HG02571 (cell line): ENCODE measurements at regions not wholly inside any gene's neighbourhood (a gene's known extent, or its start where the extent isn't known, plus 50 kb on each side); places are given as distances from the start of the nearest gene placed in this dataset.

Experiments used
- ATAC-seq: cut with Tn5 transposase; IDR thresholded peaks from one replicate; pipeline ENCODE4 v1.9.1; 2021; ENCODE audit warnings: mild to moderate bottlenecking, moderate library complexity; ENCODE audit not compliant: unreplicated experiment

- ATAC-seq, result no peak
Measured at GRCh38 chr17:55635253-55635914, 87.3 kb downstream of the TMEM100 start.

GRCh38 chr17:55634702-55635101 lies 88.0 kb downstream of the TMEM100 start:
- no peak for ATAC-seq

GRCh38 chr17:55632893-55633292 lies 89.8 kb downstream of the TMEM100 start:
- ATAC-seq, result no peak

DNA sequence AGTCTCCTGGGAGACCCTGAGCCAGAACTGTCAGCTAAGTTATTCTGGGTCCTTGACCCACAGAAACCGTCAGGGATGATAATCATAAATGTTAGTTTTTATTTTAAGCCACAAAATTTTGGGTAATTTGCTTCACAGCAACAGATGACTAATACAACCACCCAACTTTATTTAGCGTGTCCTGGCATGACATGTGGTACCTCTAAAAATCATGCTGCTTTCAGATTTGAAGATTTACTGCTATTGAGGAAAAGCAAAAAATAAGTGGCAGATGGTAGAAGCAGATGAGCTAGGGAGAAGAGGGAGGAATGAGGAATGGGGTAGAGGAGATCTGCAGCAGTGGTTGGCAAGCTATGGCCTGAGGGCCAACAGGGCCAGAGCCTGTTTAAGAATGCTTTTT lies 90.4 kb downstream of the TMEM100 start:
- ATAC-seq, result no peak

- no peak for ATAC-seq
Measured at GRCh38 chr17:55629995-55630394, 92.7 kb downstream of the TMEM100 start.

DNA sequence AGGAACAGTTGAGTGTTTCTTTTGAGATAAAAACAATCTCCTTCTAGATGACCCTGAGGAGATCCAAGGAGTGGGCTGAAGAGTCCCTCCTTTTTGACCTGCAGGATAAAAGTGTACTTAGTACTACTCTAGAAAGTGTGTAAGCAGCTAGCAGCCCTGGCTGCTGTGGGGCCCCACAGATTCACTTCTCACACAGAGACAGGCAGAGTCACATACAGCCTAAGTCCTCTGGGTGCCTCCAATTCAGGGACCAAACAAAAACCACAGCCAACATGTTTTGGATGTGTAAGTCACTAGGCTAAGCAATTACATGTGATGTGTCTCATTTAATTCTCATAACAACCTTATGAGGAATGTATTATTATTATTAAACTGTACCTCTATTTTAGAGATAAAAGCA lies 97.1 kb downstream of the TMEM100 start:
- ATAC-seq, result peak; percentile 74

- ATAC-seq, result peak; percentile 48
Measured at GRCh38 chr17:55624772-55625433, 97.8 kb downstream of the TMEM100 start.

DNA sequence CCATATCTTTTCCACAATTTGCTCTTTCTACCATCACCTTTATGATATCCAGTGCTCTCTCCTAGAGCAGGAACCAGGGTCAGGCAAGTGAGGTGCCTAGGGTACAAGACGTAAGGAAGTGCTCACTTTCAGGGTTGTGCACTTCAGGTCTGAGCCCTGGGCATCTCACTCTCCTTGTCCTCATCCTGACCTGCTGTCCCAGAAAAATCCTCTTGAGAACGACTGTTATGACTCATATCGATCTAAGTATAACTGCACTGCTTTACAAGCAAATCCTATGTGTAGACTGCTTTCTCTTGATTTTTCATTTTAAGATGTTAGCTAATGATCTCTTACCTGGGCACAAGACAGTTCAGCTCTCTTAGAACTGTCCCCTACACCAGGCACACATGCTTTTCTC lies 100.1 kb downstream of the TMEM100 start:
- ATAC-seq, result no peak

DNA sequence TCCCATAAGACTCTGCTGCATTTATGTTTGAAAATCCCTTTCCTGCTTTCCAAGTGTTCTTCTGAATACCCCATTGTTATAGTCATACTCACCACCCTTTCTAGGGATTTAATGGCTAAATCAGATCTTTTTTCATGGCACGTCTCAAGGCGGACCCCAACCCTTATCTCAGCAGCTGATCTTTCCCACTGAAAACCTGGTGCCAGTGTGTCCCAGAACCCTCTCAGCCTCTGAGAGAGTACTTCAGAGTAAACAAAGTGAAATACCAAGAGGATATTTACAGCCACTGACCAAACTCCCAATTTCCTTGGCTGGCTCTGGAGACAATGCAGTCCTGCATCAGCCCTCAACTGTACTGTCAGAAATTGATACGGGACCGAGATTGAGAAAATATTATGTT lies 101.7 kb downstream of the TMEM100 start:
- ATAC-seq, result no peak

GRCh38 chr17:55620023-55620422 lies 102.6 kb downstream of the TMEM100 start:
- ATAC-seq, result no peak

DNA sequence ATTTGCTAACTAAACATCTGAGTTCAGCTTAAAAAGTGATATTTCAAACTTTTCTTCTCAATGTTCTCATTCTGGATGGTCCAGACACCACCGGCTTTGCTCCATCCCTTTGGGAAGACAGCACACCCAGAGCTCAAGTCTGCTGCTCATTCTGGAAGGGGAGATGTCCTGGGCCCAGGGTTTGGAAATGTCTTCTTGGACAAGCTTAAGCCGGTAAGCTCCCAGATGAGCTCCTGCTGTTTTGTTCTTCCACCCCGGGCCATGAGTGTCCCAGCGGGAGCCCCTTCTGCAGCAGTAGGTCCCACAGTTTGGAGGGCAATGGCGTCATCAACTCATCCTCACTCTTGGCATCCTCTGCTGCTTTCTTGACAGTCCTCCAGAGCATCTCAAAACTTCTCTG lies 105.2 kb downstream of the TMEM100 start:
- ATAC-seq, result no peak

DNA sequence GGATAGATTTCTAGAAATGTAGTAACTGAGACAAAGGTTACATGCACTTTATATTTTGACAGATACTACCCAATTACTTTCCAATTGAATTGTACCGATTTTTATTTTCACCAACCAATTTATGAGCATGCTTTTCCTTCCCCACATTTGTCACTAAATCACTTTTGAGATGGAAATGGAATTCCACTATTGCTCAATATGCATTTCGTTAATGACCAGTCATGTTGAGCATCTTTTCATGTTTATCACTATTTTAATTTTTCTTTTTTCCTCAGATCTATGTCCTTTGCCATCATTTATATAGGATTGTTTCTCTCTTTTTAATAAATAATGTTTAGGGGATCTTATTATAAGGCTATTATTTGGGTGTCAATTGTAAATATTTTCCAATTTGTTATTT lies 102.8 kb upstream of the SMIM36 start:
- no peak for ATAC-seq

GRCh38 chr17:55612691-55613141 lies 101.5 kb upstream of the SMIM36 start:
- ATAC-seq, result no peak

GRCh38 chr17:55607731-55608341 lies 96.6 kb upstream of the SMIM36 start:
- ATAC-seq, result no peak

DNA sequence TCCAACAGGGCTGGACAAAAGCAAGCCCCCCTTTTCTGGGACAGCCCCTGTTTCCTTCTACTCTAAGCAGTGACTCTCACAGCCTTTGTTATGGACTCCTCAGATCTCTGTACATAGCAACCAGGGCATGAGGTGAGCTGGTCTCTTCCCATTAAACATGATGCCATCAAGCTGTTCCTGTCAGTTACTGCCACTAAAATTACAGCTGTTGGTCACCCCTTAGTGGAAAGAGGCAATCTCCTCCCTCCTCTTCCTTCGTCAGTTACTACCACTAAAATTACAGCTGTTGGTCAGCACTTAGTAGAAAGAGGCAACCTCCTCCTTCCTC lies 95.2 kb upstream of the SMIM36 start:
- no peak for ATAC-seq

GRCh38 chr17:55605705-55606487 lies 94.6 kb upstream of the SMIM36 start:
- no peak for ATAC-seq

GRCh38 chr17:55601874-55602364 lies 90.7 kb upstream of the SMIM36 start:
- no peak for ATAC-seq

GRCh38 chr17:55598495-55598894 lies 87.2 kb upstream of the SMIM36 start:
- no peak for ATAC-seq

DNA sequence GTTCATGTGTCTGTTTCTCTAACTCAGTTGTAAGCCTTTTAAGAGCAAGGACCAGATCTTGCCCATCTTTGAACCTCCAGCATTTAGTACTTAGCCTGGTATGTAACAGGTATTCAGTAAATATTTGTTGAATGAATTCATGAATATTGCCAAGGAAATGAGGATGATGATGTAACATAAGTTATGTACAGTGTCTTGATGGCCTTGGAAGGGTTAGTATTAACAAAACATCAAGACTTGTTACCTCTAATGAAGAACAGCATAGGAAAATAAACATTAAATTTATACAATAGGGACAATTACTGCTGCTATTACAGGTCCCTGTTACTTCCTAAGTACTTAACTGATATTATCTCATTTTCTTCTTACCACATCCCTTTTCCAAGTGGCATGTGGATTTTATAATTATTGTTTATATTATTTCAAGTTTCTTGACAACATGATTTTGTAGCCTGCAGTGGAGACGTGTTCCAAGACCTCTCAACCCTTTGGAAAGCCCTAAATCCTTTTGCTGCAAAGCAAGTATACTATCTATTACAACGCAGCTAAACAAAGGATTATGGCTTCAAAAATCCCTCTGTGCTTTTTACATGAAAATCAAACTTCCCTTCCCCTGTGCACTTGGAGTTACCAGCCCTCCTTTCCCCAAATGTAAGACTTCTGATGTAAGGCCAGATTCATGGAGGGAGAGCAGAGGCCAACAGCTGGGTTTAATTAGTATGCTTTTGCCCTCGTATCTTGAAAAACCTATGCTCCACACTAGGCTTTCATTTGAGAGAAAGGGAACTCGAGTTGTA lies 77.4 kb upstream of the SMIM36 start:
- ATAC-seq, result no peak

DNA sequence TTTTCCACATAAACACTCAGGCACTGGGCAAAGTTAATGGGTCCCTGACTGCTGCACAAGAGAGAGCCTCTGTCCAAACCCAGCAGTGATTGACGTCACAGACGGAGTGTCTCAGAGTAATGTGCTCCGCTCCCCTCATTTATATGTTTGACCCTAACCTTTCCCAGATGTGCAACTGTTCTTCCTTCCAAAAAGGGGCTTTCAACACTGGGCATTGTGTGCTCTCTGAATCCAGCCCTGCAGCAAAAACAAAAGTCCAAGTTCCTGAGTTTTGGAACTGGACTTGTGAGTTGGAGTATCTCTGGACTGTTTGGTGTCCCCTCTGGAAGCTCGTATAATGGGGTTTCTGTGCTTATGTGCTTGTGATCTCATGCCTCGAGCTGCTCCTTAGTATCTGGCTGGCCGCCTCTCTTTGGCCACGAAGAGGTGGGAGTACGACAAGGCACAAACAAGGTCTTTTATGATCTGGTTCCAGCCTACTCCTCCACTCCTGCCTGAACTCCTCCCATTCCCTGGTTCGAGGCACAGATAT lies 76.4 kb upstream of the SMIM36 start:
- no peak for ATAC-seq
